ENCODE measurements at regions not wholly inside any gene's neighbourhood (a gene's known extent, or its start where the extent isn't known, plus 50 kb on each side); places are given as distances from the start of the nearest gene placed in this dataset.
A peak's percentile ranks its signal among the peaks of the same experiment; 100 is the strongest.
"Not testable (repeated sequence)": the region's sequence is repeated elsewhere in the genome, so short reads cannot be mapped to it uniquely, and the experiment has no call there.

GRCh38 chr16:33979613-33980012 lies 520.2 kb downstream of the TP53TG3F start:
- not testable (repeated sequence) for H3K9ac ChIP-seq, H3K27ac ChIP-seq, H3K9me3 ChIP-seq, H3K4me3 ChIP-seq, H3K4me1 ChIP-seq, H4K20me1 ChIP-seq, H3K36me3 ChIP-seq, H3K4me2 ChIP-seq, H3K27me3 ChIP-seq

- not testable (repeated sequence) for H3K4me1 ChIP-seq, H3K9me3 ChIP-seq, H4K20me1 ChIP-seq, H3K27me3 ChIP-seq, H3K27ac ChIP-seq, H3K9ac ChIP-seq, H3K36me3 ChIP-seq, H3K4me3 ChIP-seq, H3K4me2 ChIP-seq
Observed at GRCh38 chr16:33980736-33981135, 521.3 kb downstream of the TP53TG3F start.

GRCh38 chr16:33984428-33984827 lies 525.0 kb downstream of the TP53TG3F start:
- H3K36me3 ChIP-seq, H3K4me2 ChIP-seq, H3K9me3 ChIP-seq, H3K4me1 ChIP-seq, H3K9ac ChIP-seq, H3K27me3 ChIP-seq, H4K20me1 ChIP-seq, H3K4me3 ChIP-seq, H3K27ac ChIP-seq: not testable (repeated sequence)

- not testable (repeated sequence) for H3K4me2 ChIP-seq, H4K20me1 ChIP-seq, H3K27ac ChIP-seq, H3K4me3 ChIP-seq, H3K9me3 ChIP-seq, H3K36me3 ChIP-seq, H3K27me3 ChIP-seq, H3K4me1 ChIP-seq, H3K9ac ChIP-seq
Observed at GRCh38 chr16:33986521-33986920, 527.1 kb downstream of the TP53TG3F start.

GRCh38 chr16:33987348-33987963 lies 528.0 kb downstream of the TP53TG3F start:
- not testable (repeated sequence) for H3K27me3 ChIP-seq, H4K20me1 ChIP-seq, H3K9me3 ChIP-seq, H3K27ac ChIP-seq, H3K9ac ChIP-seq, H3K4me1 ChIP-seq, H3K4me3 ChIP-seq, H3K36me3 ChIP-seq
- 0 out of 2 replicates have a peak overlapping the region, but pooled peaks have one; percentile 36 for H3K4me2 ChIP-seq

- H3K9me3 ChIP-seq, H3K9ac ChIP-seq, H3K36me3 ChIP-seq, H3K27ac ChIP-seq, H3K4me1 ChIP-seq, H3K4me2 ChIP-seq, H4K20me1 ChIP-seq, H3K4me3 ChIP-seq, H3K27me3 ChIP-seq: not testable (repeated sequence)
Observed at GRCh38 chr16:33988012-33988411, 528.6 kb downstream of the TP53TG3F start.

GRCh38 chr16:33990488-33990887 lies 531.1 kb downstream of the TP53TG3F start:
- not testable (repeated sequence) for H3K27me3 ChIP-seq, H3K9me3 ChIP-seq, H3K9ac ChIP-seq, H3K4me2 ChIP-seq, H3K27ac ChIP-seq, H3K36me3 ChIP-seq, H3K4me1 ChIP-seq, H4K20me1 ChIP-seq, H3K4me3 ChIP-seq

- not testable (repeated sequence) for H3K4me3 ChIP-seq, H3K9ac ChIP-seq, H3K36me3 ChIP-seq, H4K20me1 ChIP-seq, H3K9me3 ChIP-seq, H3K27ac ChIP-seq, H3K4me1 ChIP-seq, H3K4me2 ChIP-seq, H3K27me3 ChIP-seq
Observed at GRCh38 chr16:33992513-33993177, 533.2 kb downstream of the TP53TG3F start.

GRCh38 chr16:33994207-33994606 lies 534.8 kb downstream of the TP53TG3F start:
- H4K20me1 ChIP-seq, H3K27ac ChIP-seq, H3K4me2 ChIP-seq, H3K27me3 ChIP-seq, H3K9ac ChIP-seq, H3K36me3 ChIP-seq, H3K4me3 ChIP-seq, H3K9me3 ChIP-seq, H3K4me1 ChIP-seq: not testable (repeated sequence)

GRCh38 chr16:33995821-33996372 lies 536.5 kb downstream of the TP53TG3F start:
- not testable (repeated sequence) for H3K27me3 ChIP-seq, H3K36me3 ChIP-seq, H4K20me1 ChIP-seq, H3K27ac ChIP-seq, H3K4me3 ChIP-seq, H3K4me2 ChIP-seq, H3K9me3 ChIP-seq, H3K9ac ChIP-seq, H3K4me1 ChIP-seq

GRCh38 chr16:34001184-34001583 lies 541.8 kb downstream of the TP53TG3F start:
- H4K20me1 ChIP-seq, H3K4me1 ChIP-seq, H3K27ac ChIP-seq, H3K27me3 ChIP-seq, H3K9ac ChIP-seq, H3K36me3 ChIP-seq, H3K4me2 ChIP-seq, H3K4me3 ChIP-seq, H3K9me3 ChIP-seq: not testable (repeated sequence)

GRCh38 chr16:34001961-34002360 lies 542.5 kb downstream of the TP53TG3F start:
- H3K27ac ChIP-seq, H3K27me3 ChIP-seq, H3K36me3 ChIP-seq, H3K4me3 ChIP-seq, H3K9ac ChIP-seq, H4K20me1 ChIP-seq, H3K4me1 ChIP-seq, H3K9me3 ChIP-seq, H3K4me2 ChIP-seq: not testable (repeated sequence)

- H3K4me3 ChIP-seq, H3K27ac ChIP-seq, H3K36me3 ChIP-seq, H3K27me3 ChIP-seq, H3K4me2 ChIP-seq, H4K20me1 ChIP-seq, H3K9ac ChIP-seq, H3K4me1 ChIP-seq: not testable (repeated sequence)
- H3K9me3 ChIP-seq, result peaks cover 18% of the 10 kb centered on the region
Observed at GRCh38 chr16:34014841-34015820, 555.7 kb downstream of the TP53TG3F start.

- not testable (repeated sequence) for H3K4me2 ChIP-seq, H4K20me1 ChIP-seq
Observed at GRCh38 chr16:34018277-34018676, 558.9 kb downstream of the TP53TG3F start.

More at GRCh38 chr16:34018277-34018676, 558.9 kb downstream of the TP53TG3F start:
- not testable (repeated sequence) for H3K27ac ChIP-seq, H3K27me3 ChIP-seq, H3K36me3 ChIP-seq, H3K4me3 ChIP-seq, H3K9ac ChIP-seq, H3K4me1 ChIP-seq
- peaks cover 18% of the 10 kb centered on the region for H3K9me3 ChIP-seq

Data from BLaER1 (cell line).